ENCODE measurements at regions not wholly inside any gene's neighbourhood (a gene's known extent, or its start where the extent isn't known, plus 50 kb on each side); places are given as distances from the start of the nearest gene placed in this dataset.

DNA sequence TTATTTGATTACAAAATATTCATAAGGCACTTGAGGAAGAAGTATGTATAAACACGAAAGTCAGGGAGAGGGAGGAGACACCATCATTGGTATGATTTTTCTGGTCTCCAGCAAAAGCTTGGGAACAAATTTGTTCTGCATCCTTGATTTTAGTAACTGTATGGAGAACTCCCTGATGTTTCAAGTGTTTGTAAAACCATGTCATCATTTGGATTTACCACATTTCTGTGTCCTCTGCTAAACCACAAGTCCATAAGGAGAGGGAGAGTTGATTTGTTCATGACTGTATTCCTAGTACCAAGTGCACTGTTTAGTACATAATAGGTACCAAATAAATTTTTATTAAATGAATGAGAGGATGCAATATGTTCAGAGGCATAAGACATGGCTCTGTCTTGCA, 181.1 kb downstream of the BTG1 start:
- DNase-seq, result no peak

DNA sequence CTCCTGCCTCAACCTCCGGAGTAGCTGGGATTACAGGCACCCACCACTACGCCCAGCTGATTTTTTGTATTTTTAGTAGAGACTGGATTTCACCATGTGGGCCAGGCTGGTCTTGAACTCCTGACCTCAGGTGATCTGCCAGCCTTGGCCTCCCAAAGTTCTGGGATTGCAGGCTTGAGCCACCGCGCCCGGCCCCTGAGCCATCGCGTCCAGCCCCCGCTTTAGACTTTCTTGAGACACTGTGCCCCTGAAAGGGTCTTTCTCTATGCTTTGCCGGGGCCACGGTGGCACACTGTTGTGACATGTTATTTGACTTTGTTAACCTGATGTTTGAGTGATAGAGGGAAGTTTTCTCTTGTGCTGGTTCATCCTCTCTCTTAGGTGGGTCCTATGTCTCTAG, 186.4 kb downstream of the BTG1 start:
- no peak for DNase-seq

DNA sequence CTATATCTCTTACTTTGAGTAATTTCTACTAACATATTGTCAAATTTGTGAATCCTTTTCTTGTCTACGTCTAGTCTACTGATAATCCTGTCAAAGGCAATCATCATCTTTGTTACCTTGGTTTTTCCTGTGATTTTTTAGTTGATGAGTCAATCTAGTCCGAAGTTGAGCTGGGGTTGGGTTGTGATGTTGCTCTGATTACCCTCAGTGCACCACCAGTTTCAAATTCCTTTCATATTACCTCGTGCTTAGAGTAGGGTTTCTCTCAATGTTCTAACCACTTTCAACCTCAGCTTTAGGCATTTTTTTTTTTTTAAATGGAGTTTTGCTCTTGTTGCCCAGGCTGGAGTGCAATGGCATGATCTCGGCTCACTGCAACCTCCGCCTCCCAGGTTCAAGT, 186.8 kb downstream of the BTG1 start:
- DNase-seq, result no peak

DNA sequence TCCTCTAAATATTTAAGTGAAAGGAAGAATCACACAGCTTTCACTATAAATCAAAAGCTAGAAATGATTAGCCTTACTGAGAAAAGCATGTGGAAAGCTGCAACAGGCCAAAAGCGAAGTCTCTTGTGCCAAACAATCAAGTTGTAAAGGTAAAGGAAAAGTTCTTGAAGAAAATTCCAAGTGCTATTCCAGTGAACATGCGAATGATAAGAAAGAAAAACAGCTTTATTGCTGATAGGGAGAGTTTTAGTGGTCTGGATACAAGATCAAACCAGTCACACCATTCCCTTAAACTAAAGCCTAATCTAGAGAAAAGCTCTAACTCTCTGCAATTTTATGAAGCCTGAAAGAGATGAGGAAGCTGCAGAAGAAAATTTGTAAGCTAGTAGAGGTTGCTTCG, 190.9 kb downstream of the BTG1 start:
- DNase-seq, result no peak

DNA sequence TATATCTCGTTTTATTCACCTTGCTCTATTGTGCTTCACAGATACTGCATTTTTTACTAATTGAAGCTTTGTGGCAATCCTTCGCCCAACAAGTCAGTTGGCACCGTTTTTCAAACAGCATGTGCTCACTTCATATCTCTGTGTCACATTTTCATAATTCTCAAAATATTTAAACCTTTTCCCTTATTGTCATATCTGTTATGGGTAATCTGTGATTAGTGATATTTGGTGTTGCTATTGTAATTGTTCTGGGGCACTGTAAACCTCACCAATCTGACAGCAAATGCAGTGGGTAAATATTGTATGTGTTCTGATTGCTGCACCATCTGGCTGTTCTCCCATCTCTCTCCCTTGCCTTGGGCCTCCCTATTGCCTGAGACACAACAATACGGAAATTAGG, 191.3 kb downstream of the BTG1 start:
- no peak for DNase-seq

DNA sequence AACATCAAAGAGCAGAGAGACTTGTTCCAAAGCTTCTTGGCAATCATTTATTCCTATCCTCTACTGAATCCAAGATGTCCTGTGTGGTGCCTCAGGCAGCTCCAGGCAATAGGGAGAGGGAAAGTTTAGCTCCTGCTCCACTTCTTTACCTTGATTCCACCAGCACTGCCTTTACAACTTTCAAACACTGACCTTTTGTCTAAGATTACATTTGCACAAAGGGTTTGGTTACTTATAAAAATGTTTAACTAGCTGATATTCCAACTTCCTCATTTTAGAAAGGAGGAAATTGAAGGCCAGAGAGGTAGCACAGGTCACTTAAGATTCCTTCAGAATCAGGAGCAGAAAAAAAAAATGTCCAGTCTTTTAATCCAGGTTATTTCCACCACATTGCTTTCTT, 192.7 kb downstream of the BTG1 start:
- no peak for DNase-seq

DNA sequence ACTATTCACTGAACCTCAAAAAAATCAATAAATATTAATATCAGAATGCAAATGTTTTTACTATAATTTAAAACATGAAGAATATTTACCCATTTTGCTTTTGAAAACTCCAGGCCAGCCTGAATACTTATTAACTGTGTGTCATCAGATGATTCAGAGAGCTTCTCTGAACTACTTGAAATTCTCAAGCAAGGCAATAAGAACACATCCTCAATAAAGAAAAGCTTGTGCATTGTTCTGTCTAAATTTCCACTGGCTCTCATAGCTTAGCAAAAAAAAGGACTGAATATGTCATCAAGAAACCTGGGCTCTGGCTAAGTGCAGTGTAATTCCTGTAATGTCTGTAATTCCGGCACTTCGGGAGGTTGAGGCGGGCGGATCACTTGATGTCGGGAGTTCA, 194.1 kb downstream of the BTG1 start:
- no peak for DNase-seq

DNA sequence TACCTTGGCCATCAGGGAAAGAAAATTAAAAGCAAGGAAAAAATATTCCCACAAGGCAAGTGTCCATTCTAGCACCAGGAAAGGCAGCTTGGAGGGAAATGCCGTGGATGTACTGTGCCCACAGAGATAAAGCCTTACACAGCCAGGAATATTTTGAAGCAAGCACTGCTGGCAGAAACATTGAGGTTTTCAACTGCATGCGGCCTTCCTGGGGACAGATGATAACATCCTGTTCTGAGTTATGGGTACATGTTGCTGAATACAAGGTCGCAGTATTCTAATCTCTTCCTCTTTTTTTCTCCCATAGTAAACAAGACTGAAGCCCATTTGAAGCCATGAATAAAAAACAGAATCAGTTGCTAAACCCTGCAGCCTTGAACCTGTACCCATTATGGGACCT, 197.1 kb downstream of the BTG1 start:
- DNase-seq, result no peak

DNA sequence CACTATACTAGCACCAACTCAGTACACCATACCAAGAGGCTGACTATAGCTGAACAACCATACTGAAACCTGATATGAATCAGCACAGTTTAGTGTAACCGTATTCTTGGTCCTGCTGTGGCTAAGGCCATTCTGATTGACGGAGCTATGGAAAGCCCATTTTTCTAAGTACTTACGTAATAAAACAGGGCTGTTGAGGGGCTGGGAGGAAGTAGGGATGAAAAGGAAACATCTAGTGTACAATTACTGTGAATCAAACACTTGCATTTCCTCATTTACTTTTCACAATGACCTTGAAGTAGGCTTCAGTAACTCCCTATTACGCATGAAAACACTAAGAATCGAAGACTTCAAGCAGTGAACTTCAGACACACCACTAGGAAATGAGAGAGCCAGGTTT, 198.2 kb downstream of the BTG1 start:
- DNase-seq, result no peak

DNA sequence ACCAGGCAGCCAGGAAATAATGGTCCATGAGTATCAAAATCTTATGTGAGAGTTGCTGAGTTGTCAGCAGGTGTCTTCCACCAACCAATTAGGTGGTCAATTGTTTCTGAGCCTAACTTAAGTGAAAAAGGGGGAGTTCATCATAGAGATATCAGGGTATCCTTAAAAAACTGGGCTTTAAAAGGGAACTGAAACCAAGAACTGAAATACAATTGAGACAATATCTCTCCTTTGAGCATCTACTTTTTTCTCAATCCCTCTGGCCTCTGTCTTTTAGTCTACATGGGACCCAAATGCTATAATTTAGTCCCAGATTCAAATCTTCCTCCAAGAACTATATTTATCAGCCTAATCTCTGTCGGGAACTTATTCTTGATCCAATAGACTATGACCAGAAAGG, 201.0 kb downstream of the BTG1 start:
- DNase-seq, result no peak

DNA sequence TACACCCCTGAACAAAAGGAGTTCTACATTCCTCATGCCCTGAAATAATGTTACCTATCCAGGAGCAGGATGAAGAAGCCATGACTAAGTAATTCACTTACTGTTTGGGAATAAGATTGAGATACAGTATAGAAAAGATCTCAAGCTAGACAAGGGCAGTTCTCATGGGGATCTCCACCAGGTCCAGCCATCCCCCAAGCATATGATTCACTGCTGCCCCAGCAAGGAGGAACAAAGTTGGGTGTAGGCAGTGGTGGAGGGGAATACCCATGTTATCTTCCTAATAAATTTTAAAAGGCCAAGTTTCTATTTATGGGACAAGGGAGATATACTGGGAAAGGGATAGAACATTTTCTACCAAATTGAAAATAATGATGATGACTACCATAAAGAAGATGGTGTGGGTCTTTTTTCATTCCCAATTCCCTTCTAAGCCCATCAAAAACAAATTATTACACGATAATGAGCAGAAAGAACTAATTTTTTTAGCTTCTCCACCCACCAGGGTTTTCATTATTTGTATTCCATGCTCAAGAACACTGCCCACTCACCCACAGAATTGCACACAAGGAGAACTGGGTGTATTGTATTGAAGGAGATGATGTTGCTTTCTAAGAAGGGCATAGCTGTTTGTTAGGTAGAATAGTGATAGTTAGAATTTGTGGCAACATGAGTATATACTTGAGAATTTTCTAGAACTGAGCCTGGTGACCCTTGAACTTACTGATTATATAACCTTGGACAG, 204.6 kb downstream of the BTG1 start:
- no peak for DNase-seq

DNA sequence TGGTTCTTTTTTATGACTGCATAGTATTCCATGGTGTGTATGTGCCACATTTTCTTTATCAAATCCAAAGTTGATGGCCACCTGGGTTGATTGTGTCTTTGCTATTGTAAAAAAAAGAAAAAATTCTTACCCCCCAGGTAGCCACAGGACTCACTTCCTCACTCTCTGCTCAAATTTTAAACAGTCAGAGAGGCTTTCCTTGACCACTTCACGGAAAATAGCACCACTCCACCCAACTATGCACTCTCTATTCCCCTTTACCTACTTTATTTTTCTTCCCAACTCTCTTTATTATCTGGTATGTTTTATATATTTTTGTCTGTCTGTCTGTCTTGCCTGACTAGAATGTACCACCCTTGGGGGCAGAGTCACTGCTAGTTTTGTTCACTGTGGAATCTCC, 205.3 kb downstream of the BTG1 start:
- no peak for DNase-seq

DNA sequence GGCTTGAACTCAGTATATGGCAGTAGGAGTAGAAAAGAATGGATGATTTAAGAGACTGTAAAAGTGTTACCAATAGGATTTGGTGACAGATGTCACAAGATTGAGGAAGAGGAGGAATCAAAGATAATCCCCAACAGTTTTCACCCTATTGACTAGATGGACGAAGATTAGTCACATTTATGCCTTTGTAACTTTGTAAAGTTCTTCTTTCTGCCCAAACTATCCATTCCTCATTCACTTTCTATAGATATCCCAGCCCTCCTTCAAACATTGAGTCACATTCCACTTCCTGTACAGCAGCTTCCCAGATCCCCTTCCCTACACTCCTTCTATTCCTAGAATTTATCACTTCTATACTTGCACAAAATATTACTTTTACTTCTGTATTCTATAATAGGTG, 207.9 kb downstream of the BTG1 start:
- no peak for DNase-seq

DNA sequence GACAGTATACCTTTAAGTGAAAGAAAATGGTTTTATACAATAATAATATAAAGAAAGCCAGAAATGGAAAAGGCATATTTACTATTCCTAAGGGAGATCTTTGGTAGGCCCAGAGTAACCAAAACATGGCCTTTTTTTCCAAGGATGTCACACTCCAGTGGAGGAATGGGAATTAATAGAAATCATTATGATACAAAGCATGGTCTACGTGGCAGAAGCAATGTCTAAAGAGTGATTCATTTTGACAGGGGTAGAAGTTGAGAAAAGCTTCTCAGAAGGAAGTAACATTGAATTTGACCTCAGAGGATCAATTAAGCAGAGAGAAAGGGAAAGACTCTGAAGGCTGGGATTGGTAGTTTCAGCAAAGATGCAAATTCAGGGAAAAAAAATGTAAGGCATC, 208.6 kb downstream of the BTG1 start:
- DNase-seq, result peak; percentile 38

DNA sequence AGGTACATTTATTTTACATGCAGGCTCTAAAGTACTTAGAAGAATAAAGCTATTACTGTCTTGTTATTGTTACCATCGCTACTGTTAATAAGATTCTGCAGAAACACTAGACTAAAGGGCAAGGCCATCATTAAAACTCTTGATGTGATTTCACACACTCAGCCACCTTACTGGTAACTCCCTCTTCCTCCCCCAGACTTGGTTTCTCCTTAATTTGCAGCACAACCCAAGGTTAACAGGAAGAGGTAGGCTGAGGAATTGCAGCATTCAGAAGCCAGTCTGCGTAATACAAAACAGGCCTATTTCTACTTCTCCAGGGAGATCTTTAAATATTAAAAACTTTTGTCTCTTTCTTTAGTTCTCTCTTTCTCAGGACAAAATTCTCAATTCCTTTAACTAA, 210.3 kb downstream of the BTG1 start:
- no peak for DNase-seq

DNA sequence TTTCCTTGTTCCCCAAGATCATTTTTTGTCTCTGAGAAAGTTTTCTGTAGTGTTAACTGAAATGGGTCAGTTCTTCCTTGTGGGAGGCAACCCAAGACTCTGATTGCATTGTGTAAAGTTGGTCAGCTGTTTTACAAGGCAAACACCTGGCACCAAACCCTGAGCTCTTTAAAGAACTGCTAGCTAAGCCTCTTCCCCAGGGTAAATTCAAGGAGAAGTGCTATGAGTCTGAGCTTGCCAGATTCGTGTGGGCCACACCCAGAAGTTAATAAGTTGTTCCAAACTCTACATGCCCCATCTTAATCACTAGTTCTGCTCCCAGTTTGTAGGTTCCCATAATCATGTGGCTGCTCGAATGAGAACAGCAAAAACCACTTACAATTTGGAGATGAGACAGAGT, 214.5 kb downstream of the BTG1 start:
- DNase-seq, result no peak

DNA sequence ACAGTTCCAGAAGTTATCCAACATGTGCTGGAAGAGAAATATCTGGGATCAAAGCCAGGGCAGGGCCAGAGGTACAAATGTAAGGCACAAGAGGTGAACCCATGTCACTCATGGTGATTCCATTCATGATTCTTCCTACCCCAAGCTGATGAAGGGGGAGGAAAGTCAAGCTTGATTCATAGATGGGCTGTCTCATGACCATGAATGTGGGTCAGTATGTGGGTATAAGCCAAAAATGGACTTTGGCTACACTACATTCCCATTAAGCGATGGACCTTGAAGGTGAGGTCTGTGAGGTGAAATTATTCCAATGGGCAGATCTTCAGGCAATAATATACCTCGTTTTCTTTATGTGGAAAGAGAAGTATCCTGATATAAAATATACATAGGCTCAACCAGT, 217.1 kb downstream of the BTG1 start:
- DNase-seq, result no peak

DNA sequence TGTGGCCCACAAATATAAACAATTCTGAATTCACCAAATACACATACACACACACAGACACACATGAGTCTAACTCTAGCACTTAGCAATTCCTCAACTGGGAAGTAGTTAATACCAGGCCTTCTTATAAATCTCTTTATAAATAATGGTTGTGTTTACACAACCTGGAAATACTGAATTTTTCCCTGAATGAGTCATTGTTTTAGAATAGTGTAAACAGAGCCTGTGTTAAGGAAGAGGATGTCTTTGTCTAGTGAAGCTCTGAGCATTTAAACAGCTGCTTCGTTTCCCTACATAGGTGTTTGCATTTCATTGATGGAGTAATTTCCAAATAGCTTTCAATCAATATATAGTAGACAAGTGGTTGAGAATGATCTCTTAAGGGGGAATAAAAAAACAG, 218.8 kb downstream of the BTG1 start:
- DNase-seq, result no peak

DNA sequence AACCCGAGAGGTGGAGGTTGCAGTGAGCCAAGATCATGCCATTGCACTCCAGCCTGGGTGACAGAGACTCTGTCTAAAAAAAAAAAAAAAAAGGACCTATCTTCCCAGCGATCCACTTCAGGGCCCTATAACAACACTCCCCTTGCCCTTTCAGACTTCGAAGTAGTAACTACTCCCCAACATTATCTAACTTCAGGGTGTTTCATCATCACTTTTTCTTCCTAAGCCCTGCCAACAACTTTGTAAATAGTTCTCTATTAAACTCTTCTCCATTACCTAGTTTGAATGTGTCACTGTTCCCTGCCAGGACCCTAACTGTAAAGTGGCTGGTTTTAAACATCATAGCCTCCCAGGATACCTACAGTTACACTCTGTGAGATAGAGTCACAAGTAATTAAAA, 220.8 kb downstream of the BTG1 start:
- no peak for DNase-seq

DNA sequence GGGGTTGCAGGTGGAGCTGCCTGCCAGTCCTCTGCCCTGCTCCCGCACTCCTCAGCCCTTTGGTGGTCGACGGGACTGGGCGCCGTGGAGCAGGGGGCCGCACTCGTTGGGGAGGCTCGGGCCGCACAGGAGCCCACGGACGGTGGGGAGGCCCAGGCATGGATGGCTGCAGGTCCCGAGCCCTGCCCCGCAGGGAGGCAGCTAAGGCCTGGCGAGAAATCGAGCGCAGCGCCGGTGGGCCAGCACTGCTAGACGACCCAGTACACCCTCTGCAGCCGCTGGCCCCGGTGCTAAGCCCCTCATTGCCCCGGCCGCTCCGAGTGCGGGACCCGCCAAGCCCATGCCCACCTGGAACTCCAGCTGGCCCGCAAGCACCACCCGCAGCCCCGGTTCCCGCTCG, 221.8 kb downstream of the BTG1 start:
- DNase-seq, result no peak

DNA sequence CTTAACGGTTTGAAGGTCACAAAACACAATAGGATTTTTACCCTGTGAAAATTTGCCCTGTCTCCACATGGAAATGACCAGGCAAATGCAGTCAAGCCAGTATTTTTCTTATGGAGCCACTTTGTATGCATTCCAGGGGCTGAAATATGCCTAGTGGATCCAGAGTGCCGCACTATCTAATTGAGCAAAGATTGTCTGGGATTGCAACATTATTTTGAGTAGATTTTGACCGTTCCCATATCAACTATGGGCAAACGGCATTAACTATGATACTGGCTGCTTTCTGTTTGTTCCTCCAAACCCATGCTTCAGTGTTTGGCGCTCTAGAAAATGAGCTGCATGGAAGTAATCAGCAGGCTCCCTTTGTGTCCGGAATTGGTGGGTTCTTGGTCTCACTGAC, 223.0 kb downstream of the BTG1 start:
- no peak for DNase-seq

DNA sequence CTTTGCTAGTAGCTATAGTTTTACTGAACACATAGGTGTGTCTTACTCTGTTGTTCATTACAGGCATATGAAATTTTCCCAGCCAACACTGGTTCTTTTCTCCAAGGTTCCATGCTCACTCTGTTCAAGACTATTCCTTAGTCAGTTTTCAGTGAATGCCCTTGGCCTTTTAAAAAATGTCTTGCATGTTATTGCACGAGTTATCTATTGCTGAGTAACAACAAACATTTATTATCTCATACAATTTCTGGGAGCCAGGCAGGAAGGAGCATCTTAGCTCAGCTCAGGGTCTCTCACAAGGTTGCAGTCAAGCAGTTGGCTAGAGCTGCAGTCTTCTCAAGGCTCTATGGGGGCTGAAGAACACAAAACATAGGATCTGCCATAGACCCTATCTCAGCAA, 223.5 kb downstream of the BTG1 start:
- no peak for DNase-seq

DNA sequence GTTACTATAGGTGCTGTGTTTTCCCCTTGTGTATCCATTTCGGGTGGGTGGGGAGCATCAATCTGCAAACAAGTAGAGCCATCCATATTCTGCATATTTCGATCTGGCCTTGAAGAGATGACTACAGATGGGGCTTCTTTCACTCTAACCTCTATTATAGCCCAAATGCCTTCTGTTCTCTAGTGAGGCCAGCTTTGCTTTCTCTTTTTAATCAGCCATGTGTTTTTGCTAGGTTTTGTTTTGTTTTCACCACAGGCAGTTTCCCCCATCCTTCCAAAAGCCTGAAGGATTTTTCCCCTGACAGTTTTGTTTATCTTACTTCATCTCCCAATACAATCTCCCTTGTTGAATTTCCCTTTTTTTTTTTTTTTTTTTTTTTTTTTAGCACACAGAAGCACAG, 224.1 kb downstream of the BTG1 start:
- DNase-seq, result no peak

DNA sequence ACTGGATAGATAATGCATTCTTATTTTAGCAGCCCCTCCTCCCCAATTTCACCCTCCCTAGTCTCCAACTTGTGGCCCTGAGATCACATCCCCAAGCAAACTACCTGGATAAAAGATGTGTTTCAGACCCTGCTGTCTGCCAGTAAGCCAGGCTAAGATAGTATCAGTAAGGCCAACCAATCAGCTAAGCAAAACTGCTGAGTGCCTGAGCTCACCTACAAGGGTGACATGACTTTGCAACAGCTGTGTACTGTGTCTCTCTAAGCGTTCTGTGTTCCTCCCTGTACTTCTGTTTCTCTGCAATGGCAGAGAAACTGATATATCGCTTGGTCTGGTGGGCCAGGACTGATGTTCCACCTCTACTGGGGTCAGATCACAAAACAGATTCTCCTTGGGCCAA, 224.9 kb downstream of the BTG1 start:
- no peak for DNase-seq

DNA sequence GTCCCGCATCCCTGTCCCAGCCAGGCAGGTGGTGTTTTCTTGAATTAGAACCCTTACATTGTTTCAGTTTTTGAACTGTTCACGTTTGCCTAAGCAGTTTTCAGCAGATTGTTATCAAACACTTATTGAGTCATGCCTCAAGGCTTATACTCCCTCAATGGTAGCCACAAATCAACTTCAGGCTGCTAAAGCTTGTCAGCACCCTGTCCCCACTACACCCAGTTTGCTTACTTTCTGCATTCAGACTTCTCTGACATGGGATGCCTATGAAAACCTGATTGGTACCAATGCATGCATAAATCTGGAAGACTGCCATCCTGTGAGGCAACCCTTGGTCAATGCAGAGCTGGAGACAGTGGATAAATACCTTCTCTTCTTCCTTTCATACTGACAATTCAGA, 225.4 kb downstream of the BTG1 start:
- no peak for DNase-seq

DNA sequence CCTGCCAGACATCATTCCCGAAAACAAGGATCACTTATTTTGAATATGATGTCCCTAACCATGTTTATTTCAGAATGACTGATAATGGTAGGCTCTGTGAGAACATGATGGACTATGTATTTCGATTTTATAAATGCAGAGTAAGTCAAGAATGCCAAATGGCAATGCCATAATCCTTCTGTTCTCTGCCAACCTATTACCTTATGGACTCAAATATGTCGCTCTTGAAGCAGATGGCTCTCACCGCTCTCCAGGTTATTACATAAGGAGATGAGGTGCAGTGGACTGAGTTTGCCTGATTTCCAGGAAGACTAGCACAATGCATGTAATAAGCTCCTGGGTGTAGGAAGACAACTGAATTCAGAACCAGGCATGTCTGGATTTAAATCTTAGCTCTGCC, 227.2 kb downstream of the BTG1 start:
- no peak for DNase-seq

Data from retina (tissue), 1 donor.